ENCODE measurements at regions not wholly inside any gene's neighbourhood (a gene's known extent, or its start where the extent isn't known, plus 50 kb on each side); places are given as distances from the start of the nearest gene placed in this dataset.

- no peak for TF ChIP-seq ATF2 (CRISPR knock-in tag; IDR thresholded peaks at IDR 0.05; ENCODE audit: borderline replicate concordance, low read depth)
- TF ChIP-seq ATF1 (CRISPR knock-in tag; IDR thresholded peaks at IDR 0.05) = no peak
- no peak for TF ChIP-seq E2F5 (CRISPR knock-in tag; IDR thresholded peaks at IDR 0.05)
Observed at GRCh38 chr17:74045608-74046280, 157.7 kb upstream of the RPL38 start (continued).

- ChIA-PET CTCF (interaction anchor here (0.9 to 1.9 kb wide), 7 partner anchors 13 to 150 kb away, joined by 3 to 10 read pairs (median 3); no protein-coding TSS in a partner anchor), POLR2A (interaction anchor here (0.6 kb wide), 1 partner anchor 124 kb away, joined by 6 read pairs; no protein-coding TSS in a partner anchor)
- Mint-ChIP-seq H3K27me3 (ENCODE audit: low read depth) (no peaks in the 10 kb centered on the region; the same call in 1 of the 2 replicates), H3K9me3 (no peaks in the 10 kb centered on the region), H3K36me3 (no peaks in the 10 kb centered on the region), H3K4me3 (no peak overlapping the region), H3K27ac (no peak overlapping the region), H3K4me1 (peaks cover 8% of the 10 kb centered on the region)
- DNase-seq (ENCODE audit: low spot score) (no peak), ATAC-seq (no peak)
- TF ChIP-seq RORB (CRISPR knock-in tag; IDR thresholded peaks at IDR 0.05) = no peak
- no peak for TF ChIP-seq ZSCAN18 (CRISPR knock-in tag; IDR thresholded peaks at IDR 0.05)
- TF ChIP-seq FOXP1 (CRISPR knock-in tag; IDR thresholded peaks at IDR 0.05; ENCODE audit: borderline replicate concordance) = no peak
- no peak for TF ChIP-seq PREB (CRISPR knock-in tag; IDR thresholded peaks at IDR 0.05; ENCODE audit: borderline replicate concordance)
- TF ChIP-seq ARID4B (CRISPR knock-in tag; IDR thresholded peaks at IDR 0.05; ENCODE audit: borderline replicate concordance) = no peak
- TF ChIP-seq ETV6 (CRISPR knock-in tag; IDR thresholded peaks at IDR 0.05) = no peak
- no peak for TF ChIP-seq NFATC4 (CRISPR knock-in tag; IDR thresholded peaks at IDR 0.05)
- no peak for TF ChIP-seq STAT6 (CRISPR knock-in tag; conservative IDR thresholded peaks at IDR 0.05; ENCODE audit: low read depth)
- TF ChIP-seq JUN (CRISPR knock-in tag; IDR thresholded peaks at IDR 0.05) = no peak
- no peak for TF ChIP-seq EMX1 (CRISPR knock-in tag; IDR thresholded peaks at IDR 0.05)
Observed at GRCh38 chr17:74049167-74049966, 154.1 kb upstream of the RPL38 start.
